GM18868 (cell line): ENCODE measurements at regions not wholly inside any gene's neighbourhood (a gene's known extent, or its start where the extent isn't known, plus 50 kb on each side); places are given as distances from the start of the nearest gene placed in this dataset.
"Not testable (repeated sequence)": the region's sequence is repeated elsewhere in the genome, so short reads cannot be mapped to it uniquely, and the experiment has no call there.

Experiments used
- ATAC-seq: cut with Tn5 transposase; IDR thresholded peaks from one replicate; pipeline ENCODE4 v1.9.1; 2021; ENCODE audit warnings: mild to moderate bottlenecking, moderate library complexity; ENCODE audit not compliant: unreplicated experiment

DNA sequence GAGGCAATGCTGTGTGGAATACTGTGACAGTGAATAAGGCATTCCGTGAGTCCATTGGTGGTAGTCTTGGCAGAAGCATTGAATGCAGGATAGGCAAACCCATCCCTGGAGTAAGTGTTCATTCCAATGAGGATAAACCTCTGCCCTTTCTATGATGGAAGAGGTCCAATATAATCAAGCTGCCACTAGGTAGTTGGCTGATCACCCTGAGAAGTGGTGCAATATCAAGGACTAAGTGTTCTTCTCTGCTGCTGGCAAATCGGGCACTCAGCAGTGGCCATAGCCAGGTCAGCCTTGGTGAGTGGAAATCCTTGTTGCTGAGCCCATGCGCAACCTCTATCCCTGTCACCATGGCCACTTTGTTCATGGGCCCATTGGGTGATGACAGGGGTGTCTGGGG is 70.1 kb downstream of the FBXO4 start:
- no peak for ATAC-seq

DNA sequence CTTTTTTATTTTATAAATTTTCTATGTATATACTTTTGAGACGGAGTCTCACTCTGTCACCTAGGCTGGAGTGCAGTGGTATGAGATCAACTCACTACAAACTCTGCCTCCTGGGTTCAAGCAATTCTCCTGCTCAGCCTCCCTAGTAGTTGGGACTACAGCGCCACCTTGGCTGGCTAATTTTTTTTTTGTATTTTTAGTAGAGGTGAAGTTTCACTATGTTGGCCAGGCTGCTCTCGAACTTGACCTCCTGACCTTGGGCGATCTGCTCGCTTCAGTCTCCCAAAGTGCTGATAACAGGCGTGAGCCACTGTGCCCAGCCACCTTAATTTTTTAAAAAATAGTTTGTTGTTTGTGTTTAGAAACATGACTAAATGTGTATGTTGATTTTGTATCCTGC is 76.6 kb downstream of the FBXO4 start:
- ATAC-seq: no peak

DNA sequence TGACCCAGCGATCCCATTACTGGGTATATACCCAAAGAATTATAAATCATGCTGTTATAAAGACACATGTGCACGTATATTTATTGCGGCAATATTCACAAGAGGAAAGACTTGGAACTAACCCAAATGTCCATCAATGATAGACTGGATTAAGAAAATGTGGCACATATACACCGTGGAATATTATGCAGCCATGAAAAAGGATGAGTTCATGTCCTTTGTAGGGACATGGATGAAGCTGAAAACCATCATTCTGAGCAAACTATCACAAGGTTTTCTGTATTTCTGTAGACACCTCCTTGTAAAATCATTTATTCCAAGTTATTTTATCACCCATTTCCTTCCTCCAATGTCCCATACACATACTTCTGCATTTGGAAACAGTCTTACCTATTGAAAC is 78.8 kb downstream of the FBXO4 start:
- not testable (repeated sequence) for ATAC-seq

DNA sequence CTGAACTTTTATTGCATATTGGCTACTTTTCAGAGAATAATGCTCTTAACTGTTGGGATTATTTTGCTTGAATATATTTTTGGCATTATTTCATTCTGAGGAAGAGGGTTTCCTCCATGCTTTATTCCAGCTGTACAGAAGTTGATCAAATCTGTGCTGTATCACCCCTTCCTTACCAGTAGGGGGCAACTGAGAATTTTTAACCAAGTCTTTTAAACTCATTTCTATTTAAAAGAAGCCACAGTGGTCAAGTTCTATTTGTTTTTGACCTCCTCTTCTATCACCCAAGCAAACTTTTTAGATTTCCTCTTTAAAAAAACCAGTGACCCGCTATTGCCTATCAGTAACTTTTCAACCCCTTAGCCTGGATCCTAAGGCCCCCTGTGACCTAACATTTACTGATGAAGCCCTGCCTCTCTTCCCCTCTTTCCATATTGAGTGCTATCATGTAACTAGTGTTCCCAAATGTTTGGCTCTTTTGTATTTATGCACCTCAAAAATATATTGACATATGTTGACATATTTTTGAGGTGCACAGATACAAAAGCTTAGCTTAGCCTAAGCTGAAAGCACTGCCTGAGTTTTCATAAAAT is 80.6 kb downstream of the FBXO4 start:
- peak; percentile 94 for ATAC-seq

DNA sequence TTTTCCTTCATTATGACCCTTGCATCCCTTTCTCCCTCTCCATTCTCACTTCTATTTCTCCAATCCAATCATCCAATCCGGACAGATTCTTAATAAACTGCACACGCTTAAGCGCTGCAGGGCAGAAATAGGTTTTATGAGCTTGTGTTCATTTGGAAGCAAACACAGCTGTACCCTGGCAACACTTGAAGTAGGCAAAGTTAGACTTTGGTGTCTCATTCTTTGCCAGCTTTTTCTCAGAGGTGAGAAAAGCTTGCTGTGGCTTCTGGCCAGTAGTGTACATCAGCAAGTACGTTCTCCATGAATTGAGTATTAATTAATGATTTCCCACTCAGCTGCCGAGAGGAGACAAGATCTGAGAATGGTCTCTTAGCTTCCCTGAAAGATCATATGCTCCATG is 88.5 kb downstream of the FBXO4 start:
- ATAC-seq: no peak

GRCh38 chr5:42015254-42015653 is 90.2 kb downstream of the FBXO4 start:
- ATAC-seq: no peak

- ATAC-seq: no peak
These were observed 90.6 kb downstream of the FBXO4 start for GRCh38 chr5:42015681-42016080.

DNA sequence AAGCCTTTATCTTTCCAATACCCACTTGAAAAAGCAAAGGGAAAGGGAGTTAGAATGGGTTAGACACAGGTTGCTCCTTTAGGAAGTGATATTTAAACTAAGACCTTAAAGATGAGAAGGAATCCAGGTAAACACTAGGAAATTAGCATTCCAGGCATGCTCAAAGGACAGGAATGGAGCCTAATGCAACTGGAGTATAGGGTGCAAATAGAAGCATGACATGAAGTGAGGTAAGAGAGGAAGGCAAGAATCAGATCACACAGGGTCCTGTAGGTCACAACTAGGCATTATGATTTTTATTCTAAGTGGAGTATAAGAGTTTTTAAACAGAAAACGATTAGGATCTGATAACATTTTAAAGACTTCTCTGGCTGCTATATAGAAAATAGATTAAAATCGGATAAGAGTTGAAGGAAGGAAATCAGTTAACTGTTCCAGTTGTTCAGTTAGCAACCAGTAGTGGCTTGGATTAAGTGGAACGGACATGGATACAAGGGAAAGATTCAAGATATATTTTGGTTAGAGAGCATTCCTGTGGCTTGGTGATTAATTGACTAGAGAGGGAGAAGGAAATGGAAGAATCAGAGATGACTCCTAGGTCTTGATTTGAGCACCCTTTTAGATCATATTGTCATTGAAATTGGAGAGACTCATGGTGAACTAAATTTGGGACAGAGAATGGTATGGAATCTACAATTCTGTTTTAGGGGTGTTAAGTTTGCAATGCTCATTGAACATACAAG is 95.9 kb downstream of the FBXO4 start:
- ATAC-seq: no peak

DNA sequence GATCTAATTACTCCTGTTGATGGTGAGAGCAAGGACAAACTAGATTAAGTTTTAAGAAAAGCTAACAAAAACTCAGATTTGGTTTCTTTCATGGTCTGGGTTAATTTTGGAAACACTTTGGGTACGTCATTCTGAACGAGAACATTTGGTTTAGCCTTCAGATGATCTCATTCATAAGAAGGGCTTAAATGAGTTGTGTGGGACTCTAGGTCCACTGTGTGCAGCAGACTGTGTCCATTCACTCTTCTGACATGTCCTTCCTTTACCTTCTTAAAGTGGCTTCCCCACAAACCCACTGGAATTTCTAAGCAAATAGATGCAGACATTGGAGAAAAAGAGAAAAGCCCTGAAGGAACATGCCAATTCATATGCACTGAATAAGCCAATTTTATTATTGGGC is 96.8 kb downstream of the FBXO4 start:
- ATAC-seq: peak; percentile 83

- ATAC-seq: no peak
These were observed 97.4 kb downstream of the FBXO4 start for GRCh38 chr5:42022383-42022972.

GRCh38 chr5:42026446-42026845 is 101.4 kb downstream of the FBXO4 start:
- ATAC-seq: no peak

GRCh38 chr5:42032137-42032536 is 107.1 kb downstream of the FBXO4 start:
- no peak for ATAC-seq

GRCh38 chr5:42035526-42035925 is 110.4 kb downstream of the FBXO4 start:
- no peak for ATAC-seq

- ATAC-seq: no peak
These were observed 111.3 kb downstream of the FBXO4 start for GRCh38 chr5:42036379-42036778.

DNA sequence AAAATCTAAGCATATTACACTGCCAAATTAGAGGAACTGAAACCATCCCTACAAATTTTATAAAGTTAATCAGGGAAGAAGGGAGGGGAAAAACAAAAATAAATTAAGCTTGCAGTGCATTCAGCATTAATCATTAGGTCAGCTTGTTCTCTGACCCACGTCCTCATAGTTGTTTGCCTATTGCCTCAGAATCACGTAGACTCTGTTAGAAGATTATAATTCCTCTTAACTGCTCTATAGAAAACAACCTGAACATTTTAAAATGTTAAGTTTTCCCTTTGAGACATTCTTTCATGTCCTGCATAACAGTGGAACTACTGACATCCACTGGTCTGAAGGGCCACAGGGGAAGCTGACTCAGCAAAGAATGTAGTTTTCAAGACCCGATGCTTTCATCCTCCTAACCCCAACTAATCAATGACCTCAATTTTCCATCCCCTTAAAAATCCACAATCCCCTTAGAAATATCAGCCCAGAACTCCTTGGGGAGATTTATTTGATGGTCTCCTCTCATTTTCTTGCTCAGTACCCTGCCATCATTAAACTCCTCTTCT is 112.4 kb downstream of the FBXO4 start:
- no peak for ATAC-seq

- ATAC-seq: no peak
These were observed 118.3 kb downstream of the FBXO4 start for GRCh38 chr5:42043400-42043799.

- ATAC-seq: peak; percentile 96
These were observed 132.2 kb downstream of the FBXO4 start for GRCh38 chr5:42057254-42057690.

DNA sequence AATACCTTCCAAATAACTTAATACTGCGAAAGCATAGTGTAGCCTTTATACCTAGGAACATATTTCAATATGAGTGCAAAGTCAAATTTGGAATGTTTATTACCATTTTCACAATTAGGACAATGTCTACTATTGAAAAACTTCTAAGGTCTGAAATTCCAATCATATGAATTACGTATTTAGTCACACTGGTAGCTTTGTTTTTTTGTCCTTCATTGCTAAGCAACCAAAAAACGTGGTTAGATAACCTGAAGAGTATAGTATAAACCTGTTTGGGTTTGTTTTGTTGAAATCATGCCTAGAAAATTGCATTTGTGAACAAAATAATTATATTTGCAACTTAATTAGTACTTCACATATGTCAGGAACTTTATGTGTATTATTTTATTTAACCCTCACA is 134.2 kb downstream of the FBXO4 start:
- ATAC-seq: no peak

GRCh38 chr5:42059778-42060464 is 134.8 kb downstream of the FBXO4 start:
- ATAC-seq: no peak

GRCh38 chr5:42061121-42061520 is 136.0 kb downstream of the FBXO4 start:
- ATAC-seq: no peak

GRCh38 chr5:42064821-42065220 is 139.7 kb downstream of the FBXO4 start:
- peak; percentile 48 for ATAC-seq
